Right forelimb (tissue), 1 donor: ENCODE measurements at regions not wholly inside any gene's neighbourhood (a gene's known extent, or its start where the extent isn't known, plus 50 kb on each side); places are given as distances from the start of the nearest gene placed in this dataset.
"Not testable (repeated sequence)": the region's sequence is repeated elsewhere in the genome, so short reads cannot be mapped to it uniquely, and the experiment has no call there.

Source experiments
- DNase-seq: peaks from one replicate; pipeline ENCODE4 v3.0.0-alpha.2; 2018

DNA sequence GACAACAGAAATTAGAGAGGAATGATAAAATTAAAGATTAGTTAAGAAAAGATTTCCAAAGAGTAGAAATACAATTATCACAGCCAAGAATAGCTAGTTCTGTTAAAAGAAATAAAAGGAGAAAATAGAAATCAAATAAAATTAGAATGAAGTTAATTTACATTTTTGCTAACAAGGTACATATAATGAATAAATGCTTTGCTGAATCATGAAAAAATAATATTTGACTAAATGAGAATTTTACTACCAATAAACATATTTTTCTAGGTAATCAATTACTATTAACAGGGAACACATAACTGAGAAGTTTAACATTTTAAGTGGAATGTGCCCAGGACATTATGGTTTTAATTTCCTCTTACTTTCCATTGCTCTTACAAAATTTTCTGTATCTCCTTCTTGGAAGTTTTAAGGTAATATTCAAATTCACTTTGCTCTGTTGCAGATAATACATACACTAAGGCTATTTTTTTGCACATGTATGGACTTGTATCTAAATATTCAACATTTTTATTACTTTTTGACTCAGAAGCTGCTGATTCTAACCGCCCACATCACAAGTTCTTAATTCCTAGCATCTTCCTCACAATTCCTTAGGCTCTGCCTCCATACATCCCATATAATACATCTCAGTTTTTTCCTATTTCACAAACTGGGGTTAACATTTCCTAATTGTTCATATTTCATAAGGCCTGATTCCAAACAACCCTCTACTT is 870.7 kb upstream of the INTU start:
- DNase-seq, result no peak

DNA sequence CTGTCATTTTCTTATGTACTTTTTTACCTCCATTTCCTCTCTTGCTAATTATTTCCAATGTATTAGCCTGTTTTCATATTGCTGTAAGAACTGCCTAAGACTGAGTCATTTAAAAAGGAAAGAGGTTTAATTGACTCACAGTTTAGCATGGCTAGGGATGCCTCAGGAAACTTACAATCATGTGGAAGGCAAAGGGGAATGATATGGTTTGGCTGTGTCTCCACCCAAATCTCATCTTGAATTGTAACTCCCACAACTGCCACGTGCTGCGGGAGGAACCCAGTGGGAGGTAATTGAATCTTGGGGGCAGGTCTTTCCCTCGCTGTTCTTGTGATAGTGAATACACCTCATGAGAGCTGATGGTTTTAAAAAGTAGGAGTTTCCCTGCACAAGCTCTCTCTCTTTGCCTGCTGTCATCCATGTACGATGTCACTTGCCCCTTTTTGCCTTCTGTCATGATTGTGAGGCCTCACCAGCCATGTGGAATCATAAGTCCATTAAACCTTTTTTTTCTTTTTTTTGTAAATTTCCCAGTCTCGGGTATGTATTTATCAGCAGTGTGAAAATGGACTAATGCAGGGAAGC is 870.0 kb upstream of the INTU start:
- DNase-seq, result no peak

GRCh38 chr4:126766241-126766640 is 866.5 kb upstream of the INTU start:
- DNase-seq, result no peak

DNA sequence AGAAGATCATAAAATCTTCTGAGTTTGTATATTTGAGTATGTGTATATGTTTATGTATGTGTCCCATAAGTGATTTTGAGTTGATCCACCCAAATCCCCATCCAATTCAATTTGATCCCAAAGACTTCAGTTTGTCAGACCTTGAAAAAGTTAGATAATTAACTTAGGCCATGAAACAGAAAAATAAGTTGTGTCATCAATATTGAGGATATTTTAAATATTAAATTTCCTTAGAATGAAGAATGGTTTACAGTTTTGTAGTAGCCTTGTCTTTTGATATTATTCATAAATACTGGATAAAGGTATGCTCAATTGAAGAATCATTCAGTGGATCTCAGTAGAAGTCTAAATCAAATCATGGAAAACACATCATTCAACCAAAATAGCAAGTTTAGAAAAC is 864.4 kb upstream of the INTU start:
- no peak for DNase-seq

DNA sequence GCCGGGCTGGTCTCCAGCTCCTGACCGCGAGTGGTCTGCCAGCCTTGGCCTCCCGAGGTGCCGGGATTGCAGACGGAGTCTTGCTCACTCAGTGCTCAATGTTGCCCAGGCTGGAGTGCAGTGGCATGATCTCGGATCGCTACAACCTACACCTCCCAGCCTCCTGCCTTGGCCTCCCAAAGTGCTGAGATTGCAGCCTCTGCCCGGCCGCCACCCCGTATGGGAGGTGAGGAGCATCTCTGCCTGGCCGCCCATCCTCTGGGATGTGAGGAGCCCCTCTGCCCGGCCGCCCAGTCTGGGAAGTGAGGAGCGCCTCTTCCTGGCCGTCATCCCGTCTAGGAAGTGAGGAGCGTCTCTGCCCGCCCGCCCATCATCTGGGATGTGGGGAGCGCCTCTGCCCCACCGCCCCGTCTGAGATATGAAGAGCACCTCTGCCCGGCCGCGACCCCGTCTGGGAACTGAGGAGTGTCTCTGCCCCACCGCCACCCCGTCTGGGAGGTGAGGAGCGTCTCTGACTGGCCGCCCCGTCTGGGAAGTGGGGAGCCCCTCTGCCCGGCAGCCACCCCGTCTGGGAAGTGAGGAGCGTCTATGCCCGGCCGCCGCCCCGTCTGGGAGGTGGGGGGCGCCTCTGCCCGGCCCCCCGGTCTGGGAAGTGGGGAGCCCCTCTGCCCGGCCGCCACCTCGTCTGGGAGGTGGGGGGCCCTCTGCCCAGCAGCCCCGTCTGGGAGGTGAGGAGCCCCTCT is 861.8 kb upstream of the INTU start:
- not testable (repeated sequence) for DNase-seq

DNA sequence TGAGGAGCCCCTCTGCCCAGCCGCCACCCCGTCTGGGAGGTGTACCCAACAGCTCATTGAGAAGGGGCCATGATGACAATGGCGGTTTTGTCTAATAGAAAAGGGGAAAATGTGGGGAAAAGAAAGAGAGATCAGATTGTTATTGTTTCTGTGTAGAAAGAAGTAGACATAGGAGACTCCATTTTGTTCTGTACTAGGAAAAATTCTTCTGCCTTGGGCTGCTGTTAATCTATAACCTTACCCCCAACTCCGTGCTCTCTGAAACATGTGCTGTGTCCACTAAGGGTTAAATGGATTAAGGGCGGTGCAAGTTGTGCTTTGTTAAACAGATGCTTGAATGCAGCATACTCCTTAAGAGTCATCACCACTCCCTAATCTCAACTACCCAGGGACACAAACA is 861.1 kb upstream of the INTU start:
- DNase-seq, result not testable (repeated sequence)

GRCh38 chr4:126772662-126773061 is 860.1 kb upstream of the INTU start:
- no peak for DNase-seq

DNA sequence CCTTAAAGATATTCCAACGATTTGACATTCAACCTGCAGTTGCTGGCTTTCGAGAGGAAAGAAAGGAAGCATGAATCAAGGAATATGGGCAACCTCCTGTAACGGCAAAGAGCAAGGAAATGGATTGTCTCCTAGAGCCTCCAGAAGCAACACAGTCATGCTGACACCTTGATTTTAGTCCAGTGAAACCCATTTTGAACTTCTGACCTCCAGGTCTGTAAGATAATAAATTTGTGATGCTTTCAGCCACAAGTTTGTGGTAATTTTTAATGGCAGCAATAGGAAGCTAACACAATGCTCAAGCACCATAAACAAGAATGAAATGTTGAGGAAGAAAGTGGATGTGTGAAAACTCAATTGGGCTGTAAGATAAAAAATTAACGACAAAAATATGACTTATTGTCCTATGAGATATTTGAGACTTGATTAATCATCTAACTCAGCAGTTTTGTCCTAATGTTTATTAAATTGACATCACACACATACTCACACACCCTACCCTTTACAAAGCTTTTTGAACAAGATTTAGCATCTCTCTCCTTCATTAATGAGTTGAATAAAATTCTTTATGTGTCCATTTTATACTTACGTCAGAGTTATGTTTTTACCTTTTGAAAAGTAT is 857.2 kb upstream of the INTU start:
- DNase-seq, result no peak

DNA sequence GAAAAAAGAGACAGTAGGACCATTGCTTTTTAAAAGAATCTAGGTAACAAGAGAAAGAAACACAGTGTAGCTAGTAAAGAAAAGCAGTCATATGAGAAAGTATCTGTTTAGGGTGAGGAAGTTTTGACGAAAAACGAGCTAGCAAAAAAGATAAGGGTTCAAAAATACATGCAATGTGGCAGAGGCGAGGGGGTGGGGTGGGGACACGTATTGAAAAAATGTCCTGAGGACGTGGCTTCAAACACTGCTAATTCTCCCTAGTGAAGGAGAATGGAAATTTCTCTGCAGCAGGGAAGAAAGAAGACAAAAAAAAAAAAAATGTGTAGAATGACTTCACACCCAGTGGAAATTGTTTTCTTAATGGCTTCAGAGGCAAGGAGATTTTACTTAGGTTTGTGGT is 856.4 kb upstream of the INTU start:
- no peak for DNase-seq

DNA sequence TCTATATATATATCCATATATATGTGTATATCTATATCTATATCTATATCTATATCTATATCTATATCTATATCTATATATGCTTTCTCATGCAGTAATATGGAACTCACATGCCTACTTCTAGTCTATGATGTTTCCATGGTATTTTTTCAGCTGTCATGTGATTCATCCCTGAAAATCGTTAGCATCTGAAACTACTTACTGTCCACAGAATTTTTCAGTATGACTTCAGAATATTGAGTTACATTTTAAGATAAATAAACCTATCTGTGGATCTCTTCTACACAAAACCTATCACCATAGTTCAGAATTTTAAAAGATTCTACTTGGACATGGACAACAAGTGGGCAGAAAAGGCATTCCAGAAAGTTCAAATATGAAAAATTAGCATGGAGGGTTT is 855.1 kb upstream of the INTU start:
- DNase-seq, result no peak

- no peak for DNase-seq
Measured at GRCh38 chr4:126778348-126778747, 854.4 kb upstream of the INTU start.

- DNase-seq, result no peak
Measured at GRCh38 chr4:126779001-126779400, 853.8 kb upstream of the INTU start.

GRCh38 chr4:126779436-126780166 is 853.2 kb upstream of the INTU start:
- DNase-seq, result no peak

- DNase-seq, result no peak
Measured at GRCh38 chr4:126783191-126783590, 849.6 kb upstream of the INTU start.

DNA sequence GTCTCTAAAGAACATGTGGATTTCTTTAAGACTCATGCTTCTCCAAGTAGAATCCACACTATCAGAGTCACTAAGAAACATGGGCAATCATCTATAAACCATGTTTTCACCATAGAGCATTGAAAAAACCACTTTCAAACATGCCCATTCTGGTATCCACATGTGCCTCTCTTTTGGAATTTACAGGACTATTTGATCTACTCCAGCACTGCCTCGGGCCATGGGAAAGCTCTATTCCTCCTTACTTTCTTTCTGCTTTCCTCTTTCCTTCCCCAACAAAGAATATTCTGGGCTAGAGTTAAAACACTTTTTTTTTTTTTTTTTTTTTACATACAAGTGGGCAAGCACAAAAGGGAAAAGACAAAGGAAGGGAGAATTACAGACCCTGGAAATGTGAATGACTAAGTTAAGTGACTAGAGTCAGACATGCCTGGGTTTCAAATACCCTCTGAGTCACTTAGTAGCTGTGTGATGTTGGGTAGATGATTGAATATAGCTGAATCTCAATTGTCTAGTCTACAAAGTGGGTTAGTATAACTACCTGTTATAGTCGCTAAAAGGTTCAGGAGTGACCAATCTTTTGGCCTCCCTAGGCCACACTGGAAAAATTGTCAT is 847.7 kb upstream of the INTU start:
- DNase-seq, result no peak

DNA sequence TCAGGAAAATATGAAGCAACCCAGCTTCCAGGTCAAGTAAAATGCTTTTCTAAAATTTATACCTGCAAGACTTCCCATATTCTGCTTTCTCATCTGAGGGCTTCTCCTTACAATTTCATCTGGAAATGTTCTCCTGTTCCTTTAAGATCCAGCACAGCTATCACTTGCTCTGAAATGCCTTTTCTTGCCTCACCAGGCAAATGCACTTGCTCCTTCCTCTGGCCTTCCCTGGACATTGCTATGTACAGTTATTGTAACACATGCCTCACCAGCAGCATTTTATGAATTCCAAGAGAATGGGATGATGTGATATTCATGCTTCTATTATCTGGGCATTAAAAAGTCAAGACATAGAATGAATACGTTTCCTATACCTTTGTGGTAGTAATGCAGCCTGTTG is 842.1 kb upstream of the INTU start:
- DNase-seq, result no peak

- no peak for DNase-seq
Measured at GRCh38 chr4:126794363-126794762, 838.4 kb upstream of the INTU start.

DNA sequence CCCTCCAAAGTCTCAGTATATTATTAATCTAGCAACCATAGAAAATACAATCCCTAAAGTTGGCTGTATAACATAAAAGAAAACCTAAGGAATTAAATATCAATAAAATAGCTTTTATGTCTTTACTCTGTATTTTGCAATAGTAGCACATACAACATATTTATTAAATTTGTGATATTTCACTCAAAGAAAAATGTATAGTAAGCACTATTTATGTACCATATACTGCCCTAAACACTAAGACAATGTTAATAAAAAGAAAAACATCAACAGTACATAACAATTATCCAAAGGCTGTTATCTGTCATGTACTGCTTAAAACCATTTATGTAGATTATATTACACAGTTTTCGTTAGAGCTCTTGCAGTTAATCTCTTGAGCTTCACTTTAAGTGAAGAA is 834.5 kb upstream of the INTU start:
- DNase-seq, result no peak

DNA sequence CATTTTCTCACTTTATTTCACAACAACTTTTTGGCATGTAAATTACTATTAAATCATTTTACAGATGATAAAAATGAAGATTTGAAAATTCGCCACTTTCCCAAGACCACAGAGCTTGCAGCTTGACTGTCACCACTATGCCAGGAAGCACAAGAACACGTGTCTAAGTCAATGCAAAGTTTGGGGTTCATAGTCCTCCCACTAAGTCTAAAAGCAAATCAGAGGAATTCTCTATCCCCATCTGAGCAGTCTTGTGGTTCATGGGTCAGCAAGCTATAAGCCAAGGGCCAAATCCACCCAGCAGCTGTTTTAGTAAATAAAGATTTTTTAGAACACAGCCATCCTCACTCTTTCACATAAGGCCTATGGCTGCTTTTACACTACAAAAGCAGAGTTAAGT is 833.3 kb upstream of the INTU start:
- no peak for DNase-seq

DNA sequence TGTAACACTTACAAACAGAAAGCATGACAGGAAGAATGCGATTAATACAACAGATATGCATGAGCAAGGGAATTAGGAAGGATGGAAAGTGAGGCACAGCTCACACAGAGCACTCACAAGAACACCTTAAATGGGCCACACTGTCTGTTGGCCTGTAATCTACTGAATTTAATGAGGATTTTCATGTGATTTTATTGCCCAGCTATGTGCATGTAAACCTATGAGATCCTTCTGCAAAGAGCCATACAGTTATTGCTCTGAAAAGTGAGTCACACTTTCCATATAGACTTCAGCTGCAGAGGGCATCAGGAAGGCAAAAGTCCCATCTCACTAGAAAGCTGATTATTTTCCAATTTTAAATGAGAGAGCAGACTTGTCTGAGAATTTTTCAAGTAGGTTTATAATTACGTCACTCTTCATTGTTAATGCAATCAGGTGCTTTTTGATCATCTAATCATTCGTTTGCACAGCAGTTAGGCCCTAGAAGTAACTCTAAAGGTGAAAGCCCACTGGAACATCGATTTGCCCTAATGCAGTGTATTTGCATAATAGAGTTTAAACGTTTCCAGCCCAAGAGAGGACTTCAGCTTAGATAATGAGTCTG is 832.7 kb upstream of the INTU start:
- no peak for DNase-seq

DNA sequence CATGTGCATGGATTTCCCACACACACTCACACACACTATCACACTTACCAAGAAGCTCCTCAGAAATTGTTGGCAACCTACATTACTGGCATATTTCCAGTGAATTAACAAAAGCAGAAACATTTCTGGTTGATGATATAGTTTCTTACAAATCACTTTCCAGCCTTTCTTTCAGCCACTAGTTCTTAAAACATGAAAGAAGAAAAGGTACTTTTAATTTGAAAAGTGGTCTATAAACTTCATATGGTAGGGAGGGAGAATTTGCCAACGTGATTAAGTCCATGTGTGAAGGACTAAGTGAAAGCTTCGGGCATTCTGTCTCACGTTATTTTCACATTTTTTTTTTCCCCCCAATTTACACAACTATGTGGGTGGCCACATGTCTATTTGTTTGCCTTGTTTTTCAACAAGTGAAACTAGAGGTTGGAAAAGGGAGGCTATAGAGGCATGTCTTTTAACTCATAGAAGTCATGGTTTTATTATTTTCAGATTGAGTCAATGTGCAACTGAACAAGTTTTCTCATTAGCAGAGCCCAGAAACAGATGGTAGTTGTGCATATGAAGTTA is 832.1 kb upstream of the INTU start:
- no peak for DNase-seq

DNA sequence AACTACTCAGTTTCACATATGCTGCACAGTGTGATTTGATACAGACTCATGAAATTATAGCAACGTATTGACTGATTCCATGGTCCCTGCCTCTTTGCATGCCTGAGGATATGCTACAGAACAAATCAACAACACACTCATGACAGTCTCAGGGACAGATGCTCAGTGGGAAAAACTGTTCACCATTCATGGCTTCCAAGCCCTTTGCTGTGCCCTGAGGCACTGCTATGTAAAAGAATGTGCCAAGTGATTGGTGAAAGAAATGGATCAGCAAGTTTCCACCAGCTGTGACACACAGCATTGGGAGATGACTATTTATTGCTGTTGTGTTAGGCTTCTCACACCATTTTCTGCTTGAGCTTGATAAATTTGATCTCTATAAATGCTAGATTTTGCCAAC is 825.6 kb upstream of the INTU start:
- DNase-seq, result no peak
